ENCODE measurements at regions not wholly inside any gene's neighbourhood (a gene's known extent, or its start where the extent isn't known, plus 50 kb on each side); places are given as distances from the start of the nearest gene placed in this dataset.

- no peak overlapping the region for H2BK5ac ChIP-seq (ENCODE audit: insufficient read length, low read length)
- no peaks in the 10 kb centered on the region for H3K9me3 ChIP-seq (ENCODE audit: control insufficient read depth, low read depth, low read length)
- Mint-ChIP-seq H3K27ac (no peak overlapping the region), H3K4me1 (no peaks in the 10 kb centered on the region), H3K9me3 (peaks cover 0 to 2% of the 10 kb centered on the region in 2 experiments; a peak in 3 of 5 replicates), H3K27me3 (ENCODE audit: low read depth) (no peaks in the 10 kb centered on the region), H3K36me3 (ENCODE audit: insufficient read depth in 1 of 3, low read depth in 3 of 3) (peaks cover 0 to 4% (median 0%) of the 10 kb centered on the region in 3 experiments; a peak in 1 of 7 replicates), H3K4me3 (no peak overlapping the region)
- no peak overlapping the region for H2BK15ac ChIP-seq (ENCODE audit: low read depth, low read length)
- no peak overlapping the region for H2BK12ac ChIP-seq (ENCODE audit: insufficient read length, low read depth, low read length)
- H3K27me3 ChIP-seq (ENCODE audit: insufficient read depth, low read length), result no peaks in the 10 kb centered on the region
- H2AK5ac ChIP-seq (ENCODE audit: insufficient read length, low read length), result no peak overlapping the region
- no peak overlapping the region for H3K4me2 ChIP-seq (ENCODE audit: insufficient read depth, insufficient read length, low read length)
- H3K18ac ChIP-seq (ENCODE audit: insufficient read length, low read depth, low read length), result no peak overlapping the region
- no peak overlapping the region for H4K8ac ChIP-seq (replicated peaks; ENCODE audit: insufficient read length, low read depth, low read length)
- no peak overlapping the region for H3K56ac ChIP-seq (ENCODE audit: insufficient read length, low read depth, low read length)
- H4K20me1 ChIP-seq (ENCODE audit: control insufficient read depth, insufficient read depth, insufficient read length), result no peaks in the 10 kb centered on the region
- no peak overlapping the region for H2BK20ac ChIP-seq (ENCODE audit: low read depth, low read length, poor library complexity, severe bottlenecking)
- TF ChIP-seq, protein P1, sequence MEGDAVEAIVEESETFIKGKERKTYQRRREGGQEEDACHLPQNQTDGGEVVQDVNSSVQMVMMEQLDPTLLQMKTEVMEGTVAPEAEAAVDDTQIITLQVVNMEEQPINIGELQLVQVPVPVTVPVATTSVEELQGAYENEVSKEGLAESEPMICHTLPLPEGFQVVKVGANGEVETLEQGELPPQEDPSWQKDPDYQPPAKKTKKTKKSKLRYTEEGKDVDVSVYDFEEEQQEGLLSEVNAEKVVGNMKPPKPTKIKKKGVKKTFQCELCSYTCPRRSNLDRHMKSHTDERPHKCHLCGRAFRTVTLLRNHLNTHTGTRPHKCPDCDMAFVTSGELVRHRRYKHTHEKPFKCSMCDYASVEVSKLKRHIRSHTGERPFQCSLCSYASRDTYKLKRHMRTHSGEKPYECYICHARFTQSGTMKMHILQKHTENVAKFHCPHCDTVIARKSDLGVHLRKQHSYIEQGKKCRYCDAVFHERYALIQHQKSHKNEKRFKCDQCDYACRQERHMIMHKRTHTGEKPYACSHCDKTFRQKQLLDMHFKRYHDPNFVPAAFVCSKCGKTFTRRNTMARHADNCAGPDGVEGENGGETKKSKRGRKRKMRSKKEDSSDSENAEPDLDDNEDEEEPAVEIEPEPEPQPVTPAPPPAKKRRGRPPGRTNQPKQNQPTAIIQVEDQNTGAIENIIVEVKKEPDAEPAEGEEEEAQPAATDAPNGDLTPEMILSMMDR (conservative IDR thresholded peaks at IDR 0.05), result no peak
- no peak overlapping the region for H3K9ac ChIP-seq (ENCODE audit: extremely low read depth, insufficient read length, low read length)
- H3K79me2 ChIP-seq (ENCODE audit: insufficient read depth, low read length), result no peaks in the 10 kb centered on the region
- no peak overlapping the region for H3K14ac ChIP-seq (ENCODE audit: insufficient read depth, low read length)
- no peaks in the 10 kb centered on the region for H3K23me2 ChIP-seq (ENCODE audit: insufficient read length, low read depth, low read length, poor library complexity, severe bottlenecking)
- H4K91ac ChIP-seq (ENCODE audit: insufficient read length, low read depth, low read length), result no peak overlapping the region
- DNase-seq, result no peak
- H3T11ph ChIP-seq (ENCODE audit: low read length), result no peak overlapping the region
- no peak overlapping the region for H2AFZ ChIP-seq (ENCODE audit: low read length)
- no peak overlapping the region for H3K23ac ChIP-seq (ENCODE audit: insufficient read length, low read depth, low read length)
- no peak overlapping the region for H3K27ac ChIP-seq (ENCODE audit: insufficient read length, low read depth, low read length)
- no peaks in the 10 kb centered on the region for H3K79me1 ChIP-seq (ENCODE audit: insufficient read depth, low read depth, low read length, poor library complexity, severe bottlenecking)
- H2BK120ac ChIP-seq (ENCODE audit: low read depth, low read length, poor library complexity, severe bottlenecking), result no peak overlapping the region
- no peaks in the 10 kb centered on the region for H3K4me1 ChIP-seq (ENCODE audit: insufficient read depth, low read length)
- H4K5ac ChIP-seq (ENCODE audit: insufficient read length, low read depth, low read length), result no peak overlapping the region
- no CpG with 5 or more reads among the region's 1 CpG for WGBS (ENCODE audit: extremely low coverage, insufficient read length, low lambda C conversion rate)
- no peak overlapping the region for H3K4ac ChIP-seq (ENCODE audit: low read depth, low read length)
Measured at GRCh38 chr6:117018771-117019170, 141.7 kb downstream of the RFX6 start.
